SK-N-SH treated with all-trans-retinoic acid at 6 μM for 48 hours (cell line): ENCODE measurements at regions not wholly inside any gene's neighbourhood (a gene's known extent, or its start where the extent isn't known, plus 50 kb on each side); places are given as distances from the start of the nearest gene placed in this dataset.
"Not testable (repeated sequence)": the region's sequence is repeated elsewhere in the genome, so short reads cannot be mapped to it uniquely, and the experiment has no call there.

Source experiments
- ATAC-seq: fragments of 200-7000 bp; cut with Tn5 transposase; 3 replicates; pipeline ENCODE4 v1.9.1; 2020; ENCODE audit warnings: mild to moderate bottlenecking, moderate library complexity
- ARNTL ChIP-seq: fragments of 450-650 bp; formaldehyde crosslinking; IDR thresholded peaks from 2 replicates; pipeline ENCODE4 v1.5.0; 2020; ENCODE audit warnings: low read depth, mild to moderate bottlenecking, moderate library complexity, borderline replicate concordance
- BACH2 ChIP-seq: fragments of 250-450 bp; sonication (Bioruptor Pico); IDR thresholded peaks from 2 replicates; pipeline ENCODE4 v1.9.0; 2021; ENCODE audit warnings: mild to moderate bottlenecking, borderline replicate concordance
- CREB5 ChIP-seq: fragments of 250-450 bp; sonication (Bioruptor Pico); IDR thresholded peaks from 2 replicates; pipeline ENCODE4 v1.5.1; 2020; ENCODE audit warnings: low read depth, mild to moderate bottlenecking, moderate library complexity
- CSDC2 ChIP-seq: fragments of 250-450 bp; sonication (Bioruptor Pico); IDR thresholded peaks from 2 replicates; pipeline ENCODE4 v1.5.0; 2020; ENCODE audit warnings: mild to moderate bottlenecking, moderate library complexity
- GLIS3 ChIP-seq: fragments of 250-450 bp; sonication (Bioruptor Pico); IDR thresholded peaks from 2 replicates; pipeline ENCODE4 v1.5.0; 2020; ENCODE audit warnings: mild to moderate bottlenecking, moderate library complexity
- ISL1 ChIP-seq: fragments of 250-450 bp; sonication (Bioruptor Pico); IDR thresholded peaks from 2 replicates; pipeline ENCODE4 v2.1.2; 2022; ENCODE audit warnings: mild to moderate bottlenecking, moderate library complexity
- OSR1 ChIP-seq: fragments of 250-450 bp; sonication (Bioruptor Pico); IDR thresholded peaks from 2 replicates; pipeline ENCODE4 v1.8.0; 2022; ENCODE audit warnings: moderate library complexity, mild to moderate bottlenecking, inconsistent platforms
- PATZ1 ChIP-seq: fragments of 250-450 bp; sonication (Bioruptor Pico); IDR thresholded peaks from 2 replicates; pipeline ENCODE4 v1.8.0; 2020; ENCODE audit warnings: mild to moderate bottlenecking, moderate library complexity, borderline replicate concordance
- PPARA ChIP-seq: fragments of 250-450 bp; sonication (Bioruptor Pico); IDR thresholded peaks from 2 replicates; pipeline ENCODE4 v1.5.0; 2020; ENCODE audit warnings: mild to moderate bottlenecking, borderline replicate concordance
- RARB ChIP-seq: fragments of 250-450 bp; sonication (Bioruptor Pico); IDR thresholded peaks from 2 replicates; pipeline ENCODE4 v1.8.0; 2021; ENCODE audit warnings: mild to moderate bottlenecking, moderate library complexity
- SNAI2 ChIP-seq: fragments of 250-450 bp; sonication (Bioruptor Pico); IDR thresholded peaks from 2 replicates; pipeline ENCODE4 v1.5.0; 2020; ENCODE audit warnings: mild to moderate bottlenecking, moderate library complexity
- TCF4 ChIP-seq: fragments of 250-450 bp; sonication (Bioruptor Pico); IDR thresholded peaks from 2 replicates; pipeline ENCODE4 v1.8.0; 2021; ENCODE audit warnings: mild to moderate bottlenecking, moderate library complexity, borderline replicate concordance
- TOX ChIP-seq: fragments of 250-450 bp; sonication (Bioruptor Pico); IDR thresholded peaks from 2 replicates; pipeline ENCODE4 v1.8.0; 2021; ENCODE audit warnings: mild to moderate bottlenecking, moderate library complexity, borderline replicate concordance
- ZFP3 ChIP-seq: fragments of 250-450 bp; sonication (Bioruptor Pico); IDR thresholded peaks from 2 replicates; pipeline ENCODE4 v1.5.0; 2020; ENCODE audit warnings: mild to moderate bottlenecking, moderate library complexity
- ZFP30 ChIP-seq: fragments of 450-650 bp; formaldehyde crosslinking; IDR thresholded peaks from 2 replicates; pipeline ENCODE4 v1.5.0; 2022; ENCODE audit warnings: mild to moderate bottlenecking, moderate library complexity
- ZNF565 ChIP-seq: fragments of 450-650 bp; formaldehyde crosslinking; conservative IDR thresholded peaks from 2 replicates; pipeline ENCODE4 v1.5.0; 2020; ENCODE audit warnings: low read depth, mild to moderate bottlenecking, moderate library complexity
- ZNF70 ChIP-seq: fragments of 450-650 bp; formaldehyde crosslinking; IDR thresholded peaks from 2 replicates; pipeline ENCODE4 v1.5.0; 2020; ENCODE audit warnings: mild to moderate bottlenecking, moderate library complexity
- TF ChIP-seq, protein P1 (sequence below): fragments of 250-450 bp; sonication (Bioruptor Pico); IDR thresholded peaks from 2 replicates; pipeline ENCODE4 v1.5.1; 2021; ENCODE audit warnings: mild to moderate bottlenecking, moderate library complexity
- TF ChIP-seq, protein P2 (sequence below): fragments of 250-450 bp; sonication (Bioruptor Pico); IDR thresholded peaks from 2 replicates; pipeline ENCODE4 v1.8.0; 2021; ENCODE audit warnings: low read depth, mild to moderate bottlenecking, moderate library complexity, borderline replicate concordance

DNA sequence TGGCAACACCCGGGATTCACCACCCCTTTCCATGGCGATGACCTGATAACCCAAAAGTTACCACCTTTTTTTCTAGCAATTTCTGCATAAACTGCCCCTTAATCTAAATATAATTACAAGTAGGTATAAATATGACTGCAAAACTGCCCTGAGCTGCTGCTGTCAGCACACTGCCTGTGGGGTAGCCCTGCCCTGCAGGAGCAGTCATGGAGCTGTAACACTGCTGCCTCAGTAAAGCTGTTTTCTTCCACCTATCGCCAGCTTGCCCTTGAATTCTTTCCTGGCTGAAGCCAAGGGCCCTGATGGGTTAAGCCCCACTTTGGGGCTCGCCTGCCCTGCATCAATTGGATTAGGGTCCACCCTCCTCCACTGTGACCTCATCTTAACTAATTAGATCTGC, 368.8 kb downstream of the SFMBT2 start:
- no peak for ATAC-seq
- TF ChIP-seq SNAI2 (CRISPR knock-in tag): no peak
- TF ChIP-seq, all 23 proteins: peak for 0

DNA sequence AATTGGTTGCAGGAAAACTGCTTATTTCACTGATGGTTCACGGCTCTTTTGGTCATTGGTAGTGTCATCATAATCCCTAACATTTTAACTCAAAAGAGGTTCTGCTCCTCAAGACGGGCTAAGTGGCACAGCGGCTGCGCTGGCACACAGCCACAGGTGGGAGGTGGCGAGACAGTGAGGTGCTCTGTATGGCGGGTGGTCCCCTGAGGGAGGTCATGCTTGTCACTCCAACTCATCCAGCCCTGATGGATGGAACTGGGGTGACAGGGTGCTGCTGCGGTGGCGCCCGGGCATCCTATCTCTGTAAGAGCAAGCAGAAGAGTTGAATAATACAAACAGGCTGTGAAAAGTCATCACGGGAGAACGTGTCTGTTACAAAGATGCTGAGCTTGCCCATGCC, 370.2 kb downstream of the SFMBT2 start:
- no peak for TF ChIP-seq ZFP30
- TF ChIP-seq ZFP3: no peak
- TF ChIP-seq, protein P1, sequence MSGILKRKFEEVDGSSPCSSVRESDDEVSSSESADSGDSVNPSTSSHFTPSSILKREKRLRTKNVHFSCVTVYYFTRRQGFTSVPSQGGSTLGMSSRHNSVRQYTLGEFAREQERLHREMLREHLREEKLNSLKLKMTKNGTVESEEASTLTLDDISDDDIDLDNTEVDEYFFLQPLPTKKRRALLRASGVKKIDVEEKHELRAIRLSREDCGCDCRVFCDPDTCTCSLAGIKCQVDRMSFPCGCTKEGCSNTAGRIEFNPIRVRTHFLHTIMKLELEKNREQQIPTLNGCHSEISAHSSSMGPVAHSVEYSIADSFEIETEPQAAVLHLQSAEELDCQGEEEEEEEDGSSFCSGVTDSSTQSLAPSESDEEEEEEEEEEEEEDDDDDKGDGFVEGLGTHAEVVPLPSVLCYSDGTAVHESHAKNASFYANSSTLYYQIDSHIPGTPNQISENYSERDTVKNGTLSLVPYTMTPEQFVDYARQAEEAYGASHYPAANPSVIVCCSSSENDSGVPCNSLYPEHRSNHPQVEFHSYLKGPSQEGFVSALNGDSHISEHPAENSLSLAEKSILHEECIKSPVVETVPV (CRISPR knock-in tag): no peak
- TF ChIP-seq ISL1 (CRISPR knock-in tag): no peak
- no peak for TF ChIP-seq PPARA (CRISPR knock-in tag)
- no peak for TF ChIP-seq TCF4 (CRISPR knock-in tag)
- no peak for TF ChIP-seq BACH2
- TF ChIP-seq CREB5 (CRISPR knock-in tag): no peak
- ATAC-seq: no peak

DNA sequence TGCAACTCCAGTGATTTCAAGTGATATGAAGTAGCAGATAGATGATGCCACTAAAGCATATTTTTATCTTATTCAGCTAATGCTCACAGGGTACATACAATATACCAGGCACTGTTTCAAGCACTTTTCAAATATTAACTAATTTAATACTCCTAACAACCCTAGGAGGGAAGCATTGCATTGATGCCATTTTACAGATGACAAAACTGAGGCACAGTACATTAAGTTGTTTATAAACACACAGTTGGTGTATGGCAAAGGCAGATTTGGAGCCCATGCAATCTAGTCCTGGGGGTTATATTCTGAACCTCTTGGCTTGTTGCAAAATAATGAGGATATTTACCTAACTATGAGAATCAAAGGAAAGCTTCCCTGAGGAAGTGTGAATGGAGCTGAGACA, 371.0 kb downstream of the SFMBT2 start:
- TF ChIP-seq GLIS3 (CRISPR knock-in tag) (no peak), BACH2 (no peak), TOX (CRISPR knock-in tag) (no peak), ZNF565 (no peak), PATZ1 (no peak), RARB (CRISPR knock-in tag) (no peak)
- TF ChIP-seq, protein P2, sequence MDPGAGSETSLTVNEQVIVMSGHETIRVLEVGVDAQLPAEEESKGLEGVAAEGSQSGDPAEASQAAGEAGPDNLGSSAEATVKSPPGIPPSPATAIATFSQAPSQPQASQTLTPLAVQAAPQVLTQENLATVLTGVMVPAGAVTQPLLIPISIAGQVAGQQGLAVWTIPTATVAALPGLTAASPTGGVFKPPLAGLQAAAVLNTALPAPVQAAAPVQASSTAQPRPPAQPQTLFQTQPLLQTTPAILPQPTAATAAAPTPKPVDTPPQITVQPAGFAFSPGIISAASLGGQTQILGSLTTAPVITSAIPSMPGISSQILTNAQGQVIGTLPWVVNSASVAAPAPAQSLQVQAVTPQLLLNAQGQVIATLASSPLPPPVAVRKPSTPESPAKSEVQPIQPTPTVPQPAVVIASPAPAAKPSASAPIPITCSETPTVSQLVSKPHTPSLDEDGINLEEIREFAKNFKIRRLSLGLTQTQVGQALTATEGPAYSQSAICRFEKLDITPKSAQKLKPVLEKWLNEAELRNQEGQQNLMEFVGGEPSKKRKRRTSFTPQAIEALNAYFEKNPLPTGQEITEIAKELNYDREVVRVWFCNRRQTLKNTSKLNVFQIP (CRISPR knock-in tag): no peak
- TF ChIP-seq, all 23 proteins: peak for 0
- no peak for ATAC-seq

GRCh38 chr10:7038416-7038815, 372.4 kb downstream of the SFMBT2 start:
- no peak for TF ChIP-seq ISL1 (CRISPR knock-in tag)
- no peak for TF ChIP-seq OSR1 (CRISPR knock-in tag)
- TF ChIP-seq TOX (CRISPR knock-in tag): no peak
- TF ChIP-seq CSDC2 (CRISPR knock-in tag): no peak
- no peak for TF ChIP-seq ARNTL
- TF ChIP-seq GLIS3 (CRISPR knock-in tag): no peak
- TF ChIP-seq ZNF70 (CRISPR knock-in tag): no peak
- no peak for TF ChIP-seq PATZ1
- no peak for TF ChIP-seq SNAI2 (CRISPR knock-in tag)
- no peak for TF ChIP-seq PPARA (CRISPR knock-in tag)
- ATAC-seq: no peak

- ATAC-seq: not testable (repeated sequence)
Observed at GRCh38 chr10:7037434-7037833, 373.4 kb downstream of the SFMBT2 start.
